ENCODE measurements at regions not wholly inside any gene's neighbourhood (a gene's known extent, or its start where the extent isn't known, plus 50 kb on each side); places are given as distances from the start of the nearest gene placed in this dataset.
A peak's percentile ranks its signal among the peaks of the same experiment; 100 is the strongest.

GRCh38 chr3:117393119-117393518, 683.5 kb downstream of the TUSC7 start:
- no peak for DNase-seq
- H3K9me3 Mint-ChIP-seq (ENCODE audit: low read depth, unreplicated experiment), result no peaks in the 10 kb centered on the region
- no peaks in the 10 kb centered on the region for H3K36me3 Mint-ChIP-seq (ENCODE audit: insufficient read depth, unreplicated experiment)
- TF ChIP-seq CTCF (IDR thresholded peaks at IDR 0.05; ENCODE audit: unreplicated experiment), result no peak
- no peak overlapping the region for H3K27ac Mint-ChIP-seq (ENCODE audit: unreplicated experiment)
- CTCF ChIA-PET, result no interaction called here
- H3K27me3 Mint-ChIP-seq (ENCODE audit: unreplicated experiment), result peaks cover 30% of the 10 kb centered on the region
- no peak overlapping the region for H3K4me3 Mint-ChIP-seq (ENCODE audit: low read depth, unreplicated experiment)
- no peaks in the 10 kb centered on the region for H3K4me1 Mint-ChIP-seq (ENCODE audit: low read depth, unreplicated experiment)
- intact Hi-C loops (cut with micrococcal nuclease; ENCODE audit: unreplicated experiment), result no loop called here
- BruUV-seq (replicated peaks), result no TSS peak

DNA sequence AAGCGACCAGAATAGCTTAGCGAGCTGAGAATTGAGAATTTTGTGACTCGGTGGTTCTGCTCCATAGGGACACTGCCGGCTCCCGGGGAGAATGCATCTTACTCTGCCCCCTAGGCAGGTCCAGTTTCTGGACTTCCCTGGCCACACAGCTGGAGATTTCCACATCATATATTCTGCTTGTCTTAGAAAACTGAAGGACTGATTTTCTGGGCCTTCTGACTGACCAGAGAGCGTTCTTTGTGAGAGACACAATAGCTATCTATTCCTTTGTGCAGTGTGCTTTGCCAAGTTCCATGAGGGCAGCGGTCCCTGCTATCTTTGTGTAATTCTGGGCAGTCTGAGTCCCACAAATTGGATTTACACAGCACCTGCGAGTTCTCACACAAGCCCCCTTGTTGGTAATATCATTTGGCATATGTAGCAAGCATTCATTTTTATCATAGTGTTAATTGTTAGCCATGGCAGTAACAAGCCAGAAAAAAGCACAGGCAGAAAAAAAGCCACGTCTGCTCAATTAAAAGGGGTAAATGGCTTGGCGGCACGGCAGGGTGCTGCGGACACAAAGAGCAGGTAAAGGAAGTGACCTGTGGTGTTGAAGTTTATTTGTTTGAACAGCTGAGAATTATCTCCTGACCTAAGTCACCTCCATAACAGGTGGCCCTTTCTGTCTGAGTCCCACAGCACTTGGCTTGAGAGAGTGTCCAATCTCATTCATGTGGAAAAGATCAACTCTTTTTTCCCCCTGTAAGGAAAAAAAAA, 688.7 kb downstream of the TUSC7 start:
- Mint-ChIP-seq H3K4me3 (ENCODE audit: low read depth, unreplicated experiment) (no peak overlapping the region), H3K36me3 (ENCODE audit: insufficient read depth, unreplicated experiment) (no peaks in the 10 kb centered on the region), H3K27me3 (ENCODE audit: unreplicated experiment) (peaks cover 30% of the 10 kb centered on the region), H3K27ac (ENCODE audit: unreplicated experiment) (no peak overlapping the region), H3K4me1 (ENCODE audit: low read depth, unreplicated experiment) (peaks cover 22% of the 10 kb centered on the region), H3K9me3 (ENCODE audit: low read depth, unreplicated experiment) (no peaks in the 10 kb centered on the region)
- TF ChIP-seq CTCF (IDR thresholded peaks at IDR 0.05; ENCODE audit: unreplicated experiment), result no peak
- DNase-seq, result no peak
- CTCF ChIA-PET, result interaction anchor here (0.6 kb wide), 1 partner anchor 1042 kb away, joined by 5 read pairs; no protein-coding TSS in a partner anchor
- intact Hi-C loops (cut with micrococcal nuclease; ENCODE audit: unreplicated experiment), result no loop called here
- no TSS peak for BruUV-seq (replicated peaks)

- peak overlapping the region; percentile 12 for H3K4me3 Mint-ChIP-seq (ENCODE audit: low read depth, unreplicated experiment)
- CTCF ChIA-PET, result interaction anchor here (0.6 to 1.1 kb wide), 3 partner anchors 8 to 629 kb away, joined by 3 to 4 read pairs (median 3); no protein-coding TSS in a partner anchor
- no peak for DNase-seq
- intact Hi-C loops (cut with micrococcal nuclease; ENCODE audit: unreplicated experiment), result no loop called here
- peaks cover 21% of the 10 kb centered on the region for H3K27me3 Mint-ChIP-seq (ENCODE audit: unreplicated experiment)
- BruUV-seq (replicated peaks), result no TSS peak
- no peaks in the 10 kb centered on the region for H3K9me3 Mint-ChIP-seq (ENCODE audit: low read depth, unreplicated experiment)
- no peak for TF ChIP-seq CTCF (IDR thresholded peaks at IDR 0.05; ENCODE audit: unreplicated experiment)
- H3K27ac Mint-ChIP-seq (ENCODE audit: unreplicated experiment), result no peak overlapping the region
- no peaks in the 10 kb centered on the region for H3K36me3 Mint-ChIP-seq (ENCODE audit: insufficient read depth, unreplicated experiment)
- H3K4me1 Mint-ChIP-seq (ENCODE audit: low read depth, unreplicated experiment), result peaks cover 22% of the 10 kb centered on the region
Measured at GRCh38 chr3:117399311-117400078, 689.9 kb downstream of the TUSC7 start.

GRCh38 chr3:117400303-117400702, 690.7 kb downstream of the TUSC7 start:
- H3K9me3 Mint-ChIP-seq (ENCODE audit: low read depth, unreplicated experiment), result no peaks in the 10 kb centered on the region
- no peaks in the 10 kb centered on the region for H3K36me3 Mint-ChIP-seq (ENCODE audit: insufficient read depth, unreplicated experiment)
- H3K27ac Mint-ChIP-seq (ENCODE audit: unreplicated experiment), result no peak overlapping the region
- DNase-seq, result no peak
- peaks cover 19% of the 10 kb centered on the region for H3K27me3 Mint-ChIP-seq (ENCODE audit: unreplicated experiment)
- BruUV-seq (replicated peaks), result no TSS peak
- peaks cover 30% of the 10 kb centered on the region for H3K4me1 Mint-ChIP-seq (ENCODE audit: low read depth, unreplicated experiment)
- H3K4me3 Mint-ChIP-seq (ENCODE audit: low read depth, unreplicated experiment), result peak overlapping the region; percentile 12
- intact Hi-C loops (cut with micrococcal nuclease; ENCODE audit: unreplicated experiment), result no loop called here
- CTCF ChIA-PET, result interaction anchor here (0.6 to 1.1 kb wide), 3 partner anchors 9 to 629 kb away, joined by 3 to 4 read pairs (median 3); no protein-coding TSS in a partner anchor
- no peak for TF ChIP-seq CTCF (IDR thresholded peaks at IDR 0.05; ENCODE audit: unreplicated experiment)
